Right cardiac atrium (tissue), 5 donors: ENCODE measurements at regions not wholly inside any gene's neighbourhood (a gene's known extent, or its start where the extent isn't known, plus 50 kb on each side); places are given as distances from the start of the nearest gene placed in this dataset.
"Not testable (repeated sequence)": the region's sequence is repeated elsewhere in the genome, so short reads cannot be mapped to it uniquely, and the experiment has no call there.

Experiments used
- ATAC-seq, 2 donors: fragments of 200-7000 bp; cut with Tn5 transposase; one replicate each; pipeline versions ENCODE4 v1.8.0 to v1.9.1; 2020; ENCODE audit warnings: moderate library complexity in 2 of 2, mild to moderate bottlenecking in 1 of 2
- DNase-seq, 3 donors: peaks; one replicate each; pipeline ENCODE4 v3.0.0-alpha.2; 2020
- H3K27ac ChIP-seq: one replicate; pipeline ENCODE4 v1.5.1; 2013; ENCODE audit warnings: mild to moderate bottlenecking, low read length, control low read depth, moderate library complexity
- H3K27me3 ChIP-seq: one replicate; pipeline ENCODE4 v1.6.1; 2013; ENCODE audit not compliant: control insufficient read depth, insufficient read depth
- H3K4me1 ChIP-seq: one replicate; pipeline ENCODE4 v1.6.1; 2013; ENCODE audit warnings: low read length; ENCODE audit not compliant: control insufficient read depth, insufficient read depth
- H3K4me3 ChIP-seq: one replicate; pipeline ENCODE4 v1.5.1; 2013; ENCODE audit warnings: low read length, control low read depth
- H3K9me3 ChIP-seq: one replicate; pipeline ENCODE4 v1.6.1; 2013; ENCODE audit warnings: low read length; ENCODE audit not compliant: control insufficient read depth
- WGBS: extraction: QIAGEN DNeasy Blood & Tissue Kit; methylation state at CpG from one replicate; pipeline ENCODE4 v1.1.7; 2013; 5-methylcytosine and 5-hydroxymethylcytosine counted together
- intact Hi-C, 4 donors: fragments of 100-400 bp; cut with DNase I; formaldehyde crosslinking; loops; one replicate each; pipeline versions ENCODE4 v1.11.0 to v1.14.0; 2022 to 2023
- donor health status: healthy with polysubstance abuse.
- donor health status: DM: no; HTN: yes; CAD: no.
- donor health status: DM: no; HTN: no; CAD: no.
- donor health status: DM: no; HTN: yes; CAD: no; lungs with severe emphysema.
- donor health status: DM: yes; HTN: yes; CAD: no.

DNA sequence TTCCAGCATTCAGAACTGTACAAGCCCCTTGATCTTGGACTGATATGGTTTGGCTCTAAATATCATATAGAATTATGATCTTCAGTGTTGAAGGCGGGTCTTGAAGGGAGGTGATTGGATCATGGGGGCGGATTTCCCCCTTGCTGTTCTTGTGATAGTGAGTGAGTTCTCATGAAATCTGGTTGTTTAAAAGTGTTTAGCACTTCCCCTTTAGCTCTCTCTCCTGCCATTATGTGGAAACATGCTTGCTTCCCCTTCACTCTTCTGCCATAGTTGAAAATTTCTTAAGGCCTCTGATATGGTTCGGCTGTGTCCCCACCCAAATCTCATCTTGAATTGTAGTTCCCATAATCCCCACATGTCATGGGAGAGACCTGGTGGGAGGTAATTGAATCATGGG is 305.3 kb upstream of the CYRIA start:
- H3K4me1 ChIP-seq, H3K27ac ChIP-seq, ATAC-seq, H3K27me3 ChIP-seq, intact Hi-C loops, H3K4me3 ChIP-seq, DNase-seq, H3K9me3 ChIP-seq: not testable (repeated sequence)
- 93% methylated on average over 3 of the region's 3 CpGs for WGBS

DNA sequence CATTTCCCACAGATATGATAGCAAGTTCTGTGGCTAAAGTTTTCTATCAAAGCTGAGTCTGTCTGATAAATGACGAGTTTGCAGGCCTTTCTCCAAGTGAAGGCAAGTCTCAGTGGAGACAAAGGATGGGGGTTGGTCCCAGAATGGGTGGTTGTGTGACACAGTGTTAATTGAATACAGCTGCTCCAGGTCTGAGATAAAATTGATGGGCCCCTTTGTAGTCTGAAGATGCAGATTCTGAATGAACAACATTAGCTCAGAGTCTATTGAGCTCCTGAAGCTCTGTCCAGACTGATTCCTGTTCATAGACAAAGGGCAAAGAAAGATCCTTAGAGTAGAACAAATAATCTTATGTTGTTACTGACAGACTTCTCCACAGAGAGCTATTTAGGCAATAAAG is 296.9 kb upstream of the CYRIA start:
- Histone ChIP-seq H3K9me3 (no peaks in the 10 kb centered on the region), H3K4me3 (no peak overlapping the region), H3K27me3 (no peaks in the 10 kb centered on the region), H3K4me1 (no peaks in the 10 kb centered on the region), H3K27ac (no peak overlapping the region)
- ATAC-seq (no peak), DNase-seq (no peak)
- intact Hi-C loops = no loop called here
- 48% methylated on average over 1 of the region's 1 CpG for WGBS

DNA sequence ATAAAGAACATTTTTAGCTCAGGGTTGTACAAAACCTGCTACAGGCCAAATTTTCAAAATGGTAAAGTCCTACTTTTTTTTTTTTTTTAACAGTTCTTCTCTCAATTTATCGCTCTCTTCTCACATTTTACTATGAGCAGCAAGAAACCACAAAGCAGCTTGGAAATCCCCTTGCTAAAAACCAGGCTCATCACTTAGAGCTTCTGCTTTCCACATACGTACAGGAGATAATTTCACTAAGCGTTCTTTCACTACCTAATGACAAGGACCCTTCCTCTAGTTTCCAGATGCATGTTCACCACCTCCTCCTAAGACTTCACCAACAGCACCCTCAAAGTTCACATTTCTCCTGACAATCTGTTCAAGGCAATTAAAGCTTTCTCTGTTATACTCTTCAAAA is 294.9 kb upstream of the CYRIA start:
- 86% methylated on average over 3 of the region's 3 CpGs for WGBS
- ATAC-seq (no peak), DNase-seq (no peak)
- Histone ChIP-seq H3K27ac (no peak overlapping the region), H3K27me3 (no peaks in the 10 kb centered on the region), H3K4me3 (no peak overlapping the region), H3K9me3 (no peaks in the 10 kb centered on the region), H3K4me1 (no peaks in the 10 kb centered on the region)
- intact Hi-C loops = no loop called here

- Histone ChIP-seq H3K27me3 (no peaks in the 10 kb centered on the region), H3K4me3 (no peak overlapping the region), H3K4me1 (no peaks in the 10 kb centered on the region), H3K9me3 (no peaks in the 10 kb centered on the region), H3K27ac (no peak overlapping the region)
- no peak for ATAC-seq
- DNase-seq = no peak
- intact Hi-C loops = no loop called here
- WGBS = 74% methylated on average over 4 of the region's 4 CpGs
These were observed 292.6 kb upstream of the CYRIA start for GRCh38 chr2:16958266-16958665.

DNA sequence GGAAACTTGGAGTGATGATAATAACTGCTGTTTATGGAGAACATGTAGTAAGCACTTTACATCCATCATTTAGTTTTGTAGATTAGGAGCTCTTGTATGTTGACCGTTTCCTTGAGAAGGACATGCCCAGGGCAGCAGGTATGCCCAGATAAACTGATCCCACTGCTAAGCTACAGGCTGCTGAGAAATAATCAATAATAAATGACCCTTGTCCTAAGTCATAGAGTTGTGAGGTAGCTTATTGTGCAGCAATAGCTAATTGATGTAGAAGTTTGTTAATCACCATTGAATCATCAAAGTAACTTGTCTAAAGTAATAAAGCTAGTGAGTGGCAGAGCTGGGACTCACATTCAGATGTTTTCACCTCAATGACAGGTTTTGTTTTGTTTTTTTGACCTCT is 287.2 kb upstream of the CYRIA start:
- intact Hi-C loops = no loop called here
- WGBS = 77% methylated on average over 1 of the region's 1 CpG

GRCh38 chr2:16952368-16952767 is 286.7 kb upstream of the CYRIA start:
- no peak overlapping the region for H3K4me3 ChIP-seq
- H3K4me1 ChIP-seq = no peaks in the 10 kb centered on the region
- intact Hi-C loops = no loop called here
- H3K27me3 ChIP-seq = no peaks in the 10 kb centered on the region
- DNase-seq (no peak), ATAC-seq (no peak)
- H3K27ac ChIP-seq = no peak overlapping the region
- no peaks in the 10 kb centered on the region for H3K9me3 ChIP-seq

More for the DNA sequence above, 287.2 kb upstream of the CYRIA start:
- H3K4me1 ChIP-seq = no peaks in the 10 kb centered on the region
- DNase-seq (no peak), ATAC-seq (no peak)
- no peaks in the 10 kb centered on the region for H3K9me3 ChIP-seq
- no peaks in the 10 kb centered on the region for H3K27me3 ChIP-seq
- H3K4me3 ChIP-seq = no peak overlapping the region
- H3K27ac ChIP-seq = no peak overlapping the region

DNA sequence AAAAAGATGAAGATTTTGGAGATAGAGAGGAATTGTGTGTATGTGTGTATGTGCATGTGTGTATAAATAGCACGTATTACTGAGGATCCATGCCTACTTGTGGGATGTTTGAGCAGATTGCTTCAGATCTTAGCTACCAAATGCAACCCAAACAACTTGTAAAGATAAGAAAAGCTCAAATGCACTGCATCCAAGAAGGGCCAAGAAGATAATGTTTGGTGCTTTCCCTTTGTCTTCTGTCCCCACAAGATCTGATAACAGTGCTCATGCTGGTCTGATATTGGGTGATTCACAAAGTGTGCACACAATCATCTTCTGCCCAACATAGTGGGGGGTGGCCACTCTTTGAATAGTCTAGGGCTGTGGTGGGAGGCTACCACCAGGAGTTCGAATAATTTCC is 284.8 kb upstream of the CYRIA start:
- no peak overlapping the region for H3K27ac ChIP-seq
- intact Hi-C loops = no loop called here
- DNase-seq (no peak), ATAC-seq (no peak)
- H3K27me3 ChIP-seq = no peaks in the 10 kb centered on the region
- WGBS = 86% methylated on average over 2 of the region's 2 CpGs
- no peaks in the 10 kb centered on the region for H3K9me3 ChIP-seq
- no peak overlapping the region for H3K4me3 ChIP-seq
- H3K4me1 ChIP-seq = no peaks in the 10 kb centered on the region

GRCh38 chr2:16948710-16949109 is 283.1 kb upstream of the CYRIA start:
- no peaks in the 10 kb centered on the region for H3K27me3 ChIP-seq
- intact Hi-C loops = no loop called here
- no peak for DNase-seq
- no peak overlapping the region for H3K4me3 ChIP-seq
- H3K4me1 ChIP-seq = no peaks in the 10 kb centered on the region
- no peak overlapping the region for H3K27ac ChIP-seq
- H3K9me3 ChIP-seq = no peaks in the 10 kb centered on the region
- no peak for ATAC-seq

GRCh38 chr2:16948053-16948452 is 282.4 kb upstream of the CYRIA start:
- WGBS = 65% methylated on average over 5 of the region's 5 CpGs
- Histone ChIP-seq H3K9me3 (no peaks in the 10 kb centered on the region), H3K4me3 (no peak overlapping the region), H3K27ac (no peak overlapping the region), H3K4me1 (no peaks in the 10 kb centered on the region), H3K27me3 (no peaks in the 10 kb centered on the region)
- ATAC-seq (no peak), DNase-seq (no peak)
- intact Hi-C loops = no loop called here

DNA sequence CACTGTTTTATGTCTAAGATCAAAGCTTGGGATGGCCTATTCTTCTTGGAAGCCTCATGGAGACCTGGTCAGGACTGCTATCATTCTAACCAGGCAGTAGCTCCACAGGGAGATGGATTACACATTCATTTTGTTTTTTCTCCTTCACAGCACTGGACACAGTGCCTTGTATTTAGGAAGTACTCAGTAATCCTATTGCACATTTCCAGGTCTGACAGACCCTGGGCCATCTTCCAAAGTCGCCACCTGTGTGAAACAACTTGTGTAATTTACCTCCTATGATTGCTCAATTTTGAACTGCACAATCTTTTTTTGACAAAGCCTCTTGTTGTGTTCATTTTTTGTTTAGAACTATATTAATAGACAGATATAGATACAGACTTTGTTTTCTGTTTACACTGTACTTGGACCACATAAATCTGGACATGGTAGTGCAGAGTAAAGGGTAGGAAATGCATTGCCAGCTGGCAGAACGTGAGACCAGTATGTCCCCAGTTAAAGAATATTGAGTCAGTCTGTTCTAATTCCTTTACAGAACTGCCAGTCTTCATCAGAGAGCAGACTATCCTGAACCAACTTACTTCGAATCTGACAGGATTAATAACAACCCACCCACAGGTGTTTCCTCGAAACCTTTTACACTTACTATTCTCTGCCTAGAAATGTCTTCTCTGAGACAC is 277.8 kb upstream of the CYRIA start:
- ATAC-seq (peak in 1 of 2 donors; percentile 38), DNase-seq (no peak)
- Histone ChIP-seq H3K4me3 (no peak overlapping the region), H3K4me1 (no peaks in the 10 kb centered on the region), H3K9me3 (no peaks in the 10 kb centered on the region), H3K27me3 (no peaks in the 10 kb centered on the region), H3K27ac (no peak overlapping the region)
- intact Hi-C loops = no loop called here
- 79% methylated on average over 4 of the region's 4 CpGs for WGBS

DNA sequence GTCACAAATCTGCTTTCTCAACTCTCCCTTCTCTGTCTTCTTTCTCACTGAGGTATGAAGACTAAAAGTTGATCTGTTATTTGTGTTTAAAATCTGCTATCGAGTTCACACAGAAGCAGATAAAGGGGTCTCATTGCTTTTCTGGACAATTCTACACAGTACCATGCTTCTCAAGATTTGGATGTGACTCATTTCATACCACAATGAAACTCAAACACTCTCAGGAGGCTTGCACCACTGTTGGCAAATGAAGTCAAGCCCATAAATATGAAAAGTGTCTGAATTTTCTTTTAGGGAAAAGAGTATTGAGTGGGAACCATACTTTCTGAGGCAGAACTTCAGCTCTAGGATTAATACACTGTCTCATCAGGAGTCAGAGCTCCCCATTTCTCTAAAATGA is 274.6 kb upstream of the CYRIA start:
- no peak overlapping the region for H3K4me3 ChIP-seq
- H3K27me3 ChIP-seq = no peaks in the 10 kb centered on the region
- WGBS = 85% methylated on average over 1 of the region's 1 CpG
- H3K4me1 ChIP-seq = no peaks in the 10 kb centered on the region
- intact Hi-C loops = no loop called here
- H3K27ac ChIP-seq = no peak overlapping the region
- DNase-seq (no peak), ATAC-seq (no peak)
- no peaks in the 10 kb centered on the region for H3K9me3 ChIP-seq

DNA sequence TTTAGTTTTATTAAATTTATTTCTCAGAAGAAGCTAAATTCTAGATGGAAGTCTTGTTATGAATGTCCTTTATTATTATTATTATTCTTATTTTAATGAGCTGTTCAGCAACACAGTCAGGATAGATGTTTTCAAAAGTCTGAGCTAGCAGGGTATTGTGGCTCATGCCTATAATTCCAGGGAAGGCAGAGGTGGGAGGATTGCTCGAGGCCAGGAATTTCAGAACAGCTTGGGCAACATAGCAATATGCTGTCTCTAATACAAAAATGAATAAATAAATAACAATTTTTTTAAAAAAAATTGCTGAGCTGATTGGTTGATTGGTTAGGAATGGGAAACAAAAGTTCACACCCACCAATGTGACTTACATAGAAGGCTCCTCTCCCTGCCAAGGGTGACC is 274.1 kb upstream of the CYRIA start:
- no peaks in the 10 kb centered on the region for H3K9me3 ChIP-seq
- no peaks in the 10 kb centered on the region for H3K27me3 ChIP-seq
- H3K4me3 ChIP-seq = no peak overlapping the region
- no peaks in the 10 kb centered on the region for H3K4me1 ChIP-seq
- 78% methylated on average over 1 of the region's 1 CpG for WGBS
- DNase-seq (no peak), ATAC-seq (no peak)
- intact Hi-C loops = no loop called here
- no peak overlapping the region for H3K27ac ChIP-seq
